Mesenchymal stem cell (in vitro differentiated cells and primary cell): ENCODE measurements at regions not wholly inside any gene's neighbourhood (a gene's known extent, or its start where the extent isn't known, plus 50 kb on each side); places are given as distances from the start of the nearest gene placed in this dataset.

ENCODE experiments used
- DNase-seq: peaks from one replicate; pipeline ENCODE4 v3.0.0-alpha.2; 2013
- H2AFZ ChIP-seq: one replicate; pipeline ENCODE4 v1.6.1; 2013; ENCODE audit warnings: low read depth, mild to moderate bottlenecking, control low read depth, inconsistent platforms, low read length, moderate library complexity
- H2AK5ac ChIP-seq: 2 replicates; pipeline ENCODE4 v1.6.1; 2013; ENCODE audit warnings: low read length, moderate library complexity, mild to moderate bottlenecking, inconsistent platforms; ENCODE audit not compliant: severe bottlenecking
- H2BK120ac ChIP-seq: one replicate; pipeline ENCODE4 v1.6.1; 2013; ENCODE audit warnings: low read depth, mild to moderate bottlenecking, inconsistent platforms, low read length, moderate library complexity
- H2BK12ac ChIP-seq, 2 experiments: one replicate each; pipeline ENCODE4 v1.6.1; 2013; ENCODE audit warnings: inconsistent platforms in 2 of 2, low read length in 2 of 2, mild to moderate bottlenecking in 2 of 2, moderate library complexity in 2 of 2, control low read depth in 1 of 2
- H2BK15ac ChIP-seq: one replicate; pipeline ENCODE4 v1.6.1; 2013; ENCODE audit warnings: mild to moderate bottlenecking, low read depth, inconsistent platforms; ENCODE audit not compliant: poor library complexity, severe bottlenecking
- H2BK5ac ChIP-seq: 2 replicates; pipeline ENCODE4 v1.6.1; 2013; ENCODE audit warnings: low read depth, mild to moderate bottlenecking, low read length, control low read depth, inconsistent platforms; ENCODE audit not compliant: poor library complexity, severe bottlenecking
- H3K14ac ChIP-seq, 2 experiments: one replicate each; pipeline ENCODE4 v1.6.1; 2013; ENCODE audit warnings: inconsistent platforms in 2 of 2, low read length in 2 of 2, control low read depth in 1 of 2, mild to moderate bottlenecking in 1 of 2, moderate library complexity in 1 of 2
- H3K18ac ChIP-seq, 2 experiments: one replicate each; pipeline ENCODE4 v1.6.1; 2013; ENCODE audit warnings: inconsistent platforms in 2 of 2, low read length in 2 of 2, control low read depth in 1 of 2, low read depth in 1 of 2, mild to moderate bottlenecking in 1 of 2
- H3K23ac ChIP-seq, 2 experiments: one replicate each; pipeline ENCODE4 v1.6.1; 2013; ENCODE audit warnings: inconsistent platforms in 2 of 2, low read length in 2 of 2, mild to moderate bottlenecking in 2 of 2, moderate library complexity in 2 of 2, control low read depth in 1 of 2
- H3K27ac ChIP-seq: 2 replicates; pipeline ENCODE4 v1.5.1; 2013; ENCODE audit warnings: mild to moderate bottlenecking, moderate library complexity, low read length, control low read depth, inconsistent platforms; ENCODE audit not compliant: poor library complexity, severe bottlenecking
- H3K27me3 ChIP-seq, 2 experiments: 2 replicates each; pipeline versions ENCODE4 v1.6.1 to v1.7.0; 2013; ENCODE audit warnings: low read length in 2 of 2, mild to moderate bottlenecking in 2 of 2, moderate library complexity in 2 of 2, control low read depth in 1 of 2, inconsistent platforms in 1 of 2; ENCODE audit not compliant: control insufficient read depth in 1 of 2, insufficient read depth in 1 of 2
- H3K36me3 ChIP-seq, 2 experiments: 2 replicates each; pipeline versions ENCODE4 v1.6.1 to v1.7.0; 2013; ENCODE audit warnings: low read length in 2 of 2, control low read depth in 1 of 2, inconsistent platforms in 1 of 2, low read depth in 1 of 2, mild to moderate bottlenecking in 1 of 2; ENCODE audit not compliant: insufficient read depth in 2 of 2, control insufficient read depth in 1 of 2
- H3K4ac ChIP-seq, 2 experiments: one replicate each; pipeline ENCODE4 v1.6.1; 2013; ENCODE audit warnings: inconsistent platforms in 2 of 2, low read length in 2 of 2, mild to moderate bottlenecking in 2 of 2, moderate library complexity in 2 of 2, control low read depth in 1 of 2, low read depth in 1 of 2
- H3K4me1 ChIP-seq: 2 replicates; pipeline ENCODE4 v1.6.1; 2013; ENCODE audit warnings: low read depth, low read length, control low read depth; ENCODE audit not compliant: control insufficient read depth, insufficient read depth
- H3K4me2 ChIP-seq: 2 replicates; pipeline ENCODE4 v1.6.1; 2013; ENCODE audit warnings: low read length, mild to moderate bottlenecking, inconsistent platforms; ENCODE audit not compliant: poor library complexity, severe bottlenecking
- H3K4me3 ChIP-seq, 2 experiments: 2 replicates each; pipeline versions ENCODE4 v1.5.1 to v1.7.0; 2013; ENCODE audit warnings: low read length in 2 of 2, mild to moderate bottlenecking in 2 of 2, control low read depth in 1 of 2, low read depth in 1 of 2; ENCODE audit not compliant: insufficient read depth in 1 of 2
- H3K79me1 ChIP-seq: replicated peaks from 2 replicates; pipeline ENCODE4 v1.6.1; 2013; ENCODE audit warnings: mild to moderate bottlenecking, control low read depth, low read length, inconsistent platforms; ENCODE audit not compliant: poor library complexity, severe bottlenecking
- H3K9ac ChIP-seq: 2 replicates; pipeline ENCODE4 v1.7.0; 2013; ENCODE audit warnings: mild to moderate bottlenecking, low read length, moderate library complexity
- H3K9me3 ChIP-seq: 2 replicates; pipeline ENCODE4 v1.7.0; 2013; ENCODE audit warnings: mild to moderate bottlenecking, low read length; ENCODE audit not compliant: control insufficient read depth
- H4K8ac ChIP-seq: one replicate; pipeline ENCODE4 v1.6.1; 2013; ENCODE audit warnings: inconsistent platforms, mild to moderate bottlenecking, low read length, moderate library complexity
- H4K91ac ChIP-seq: one replicate; pipeline ENCODE4 v1.6.1; 2013; ENCODE audit warnings: mild to moderate bottlenecking, low read length, inconsistent platforms
- WGBS: methylation state at CpG from one replicate; pipeline ENCODE4 v1.1.7; 2013; ENCODE audit warnings: mixed read lengths; 5-methylcytosine and 5-hydroxymethylcytosine counted together

- Histone ChIP-seq H2AFZ (no peak overlapping the region), H3K4me2 (no peak overlapping the region), H3K36me3 (no peaks in the 10 kb centered on the region), H3K18ac (no peak overlapping the region), H3K79me1 (no peaks in the 10 kb centered on the region), H4K8ac (no peak overlapping the region), H3K9me3 (no peaks in the 10 kb centered on the region), H3K14ac (no peak overlapping the region), H3K27ac (no peak overlapping the region), H3K4me3 (no peak overlapping the region), H2BK15ac (no peak overlapping the region), H2BK5ac (no peak overlapping the region), H2BK120ac (no peak overlapping the region), H3K4ac (no peak overlapping the region), H3K4me1 (no peaks in the 10 kb centered on the region), H3K27me3 (peaks cover 14 to 15% of the 10 kb centered on the region in 2 experiments), H3K23ac (no peak overlapping the region), H2AK5ac (no peak overlapping the region), H3K9ac (no peak overlapping the region), H4K91ac (no peak overlapping the region), H2BK12ac (no peak overlapping the region)
- no peak for DNase-seq
- 82% methylated on average over 1 of the region's 1 CpG for WGBS
These were observed 263.2 kb downstream of the FOXA2 start for GRCh38 chr20:22321191-22321590.

- no peak overlapping the region for H3K9ac ChIP-seq
- H3K4me2 ChIP-seq = no peak overlapping the region
- H3K14ac ChIP-seq = no peak overlapping the region
- no peak overlapping the region for H2BK12ac ChIP-seq
- no peak overlapping the region for H2AFZ ChIP-seq
- no peak overlapping the region for H2BK5ac ChIP-seq
- WGBS = 55% methylated on average over 2 of the region's 3 CpGs
- H3K9me3 ChIP-seq = no peaks in the 10 kb centered on the region
- H2BK15ac ChIP-seq = no peak overlapping the region
- H3K4ac ChIP-seq = no peak overlapping the region
- no peaks in the 10 kb centered on the region for H3K36me3 ChIP-seq
- no peak overlapping the region for H2BK120ac ChIP-seq
- H3K18ac ChIP-seq = no peak overlapping the region
- DNase-seq = no peak
- no peaks in the 10 kb centered on the region for H3K79me1 ChIP-seq
- no peak overlapping the region for H3K23ac ChIP-seq
- H3K4me3 ChIP-seq = no peak overlapping the region
- no peak overlapping the region for H4K91ac ChIP-seq
- H4K8ac ChIP-seq = no peak overlapping the region
- H3K27me3 ChIP-seq = peaks cover 14 to 15% of the 10 kb centered on the region in 2 experiments
- no peak overlapping the region for H3K27ac ChIP-seq
- H2AK5ac ChIP-seq = no peak overlapping the region
- H3K4me1 ChIP-seq = no peaks in the 10 kb centered on the region
These were observed 264.0 kb downstream of the FOXA2 start for GRCh38 chr20:22320245-22320915.

GRCh38 chr20:22315771-22316170 lies 268.6 kb downstream of the FOXA2 start:
- no peaks in the 10 kb centered on the region for H3K4me1 ChIP-seq
- no peak overlapping the region for H3K4ac ChIP-seq
- H2AFZ ChIP-seq = no peak overlapping the region
- H4K91ac ChIP-seq = no peak overlapping the region
- no peak overlapping the region for H2BK5ac ChIP-seq
- no peak overlapping the region for H3K18ac ChIP-seq
- H4K8ac ChIP-seq = no peak overlapping the region
- H3K14ac ChIP-seq = no peak overlapping the region
- no peaks in the 10 kb centered on the region for H3K79me1 ChIP-seq
- H3K4me3 ChIP-seq = no peak overlapping the region
- no peak overlapping the region for H3K27ac ChIP-seq
- H3K27me3 ChIP-seq = peaks cover 9 to 21% of the 10 kb centered on the region in 2 experiments
- H3K36me3 ChIP-seq = no peaks in the 10 kb centered on the region
- no peak overlapping the region for H2AK5ac ChIP-seq
- no peaks in the 10 kb centered on the region for H3K9me3 ChIP-seq
- H2BK15ac ChIP-seq = no peak overlapping the region
- no peak overlapping the region for H2BK12ac ChIP-seq
- no peak overlapping the region for H2BK120ac ChIP-seq
- H3K9ac ChIP-seq = no peak overlapping the region
- no peak overlapping the region for H3K23ac ChIP-seq
- no peak for DNase-seq
- WGBS = 50% methylated on average over 5 of the region's 5 CpGs
- H3K4me2 ChIP-seq = no peak overlapping the region

GRCh38 chr20:22315073-22315472 lies 269.3 kb downstream of the FOXA2 start:
- no peak overlapping the region for H3K4ac ChIP-seq
- H4K8ac ChIP-seq = no peak overlapping the region
- H2BK120ac ChIP-seq = no peak overlapping the region
- H3K27ac ChIP-seq = no peak overlapping the region
- H3K18ac ChIP-seq = no peak overlapping the region
- H3K4me1 ChIP-seq = no peaks in the 10 kb centered on the region
- DNase-seq = no peak
- no peak overlapping the region for H3K23ac ChIP-seq
- no peak overlapping the region for H3K14ac ChIP-seq
- no peaks in the 10 kb centered on the region for H3K79me1 ChIP-seq
- no peak overlapping the region for H4K91ac ChIP-seq
- no peak overlapping the region for H2BK15ac ChIP-seq
- H3K4me3 ChIP-seq = no peak overlapping the region
- H2AK5ac ChIP-seq = no peak overlapping the region
- no peak overlapping the region for H3K4me2 ChIP-seq
- H3K9ac ChIP-seq = no peak overlapping the region
- H3K9me3 ChIP-seq = no peaks in the 10 kb centered on the region
- H2BK12ac ChIP-seq = no peak overlapping the region
- peaks cover 9 to 19% of the 10 kb centered on the region in 2 experiments for H3K27me3 ChIP-seq
- H2AFZ ChIP-seq = no peak overlapping the region
- WGBS = no CpG with 5 or more reads among the region's 2 CpGs
- no peak overlapping the region for H2BK5ac ChIP-seq
- H3K36me3 ChIP-seq = no peaks in the 10 kb centered on the region
